Dendritic cell treated with granulocyte-macrophage colony-stimulating factor and Interleukin-4, amounts not matched to agents 40 ng/mL and 50 ng/mL, for 4 days (primary cell): ENCODE measurements at regions not wholly inside any gene's neighbourhood (a gene's known extent, or its start where the extent isn't known, plus 50 kb on each side); places are given as distances from the start of the nearest gene placed in this dataset.
"Not testable (repeated sequence)": the region's sequence is repeated elsewhere in the genome, so short reads cannot be mapped to it uniquely, and the experiment has no call there.

Experiments
- H3K27ac Mint-ChIP-seq: one replicate; pipeline ENCODE4 v1.8.0; 2022; ENCODE audit warnings: mild to moderate bottlenecking, mixed read lengths
- H3K27me3 Mint-ChIP-seq: one replicate; pipeline ENCODE4 v1.8.0; 2022; ENCODE audit warnings: mild to moderate bottlenecking, mixed read lengths
- H3K36me3 Mint-ChIP-seq: one replicate; pipeline ENCODE4 v1.8.0; 2022; ENCODE audit warnings: low read depth, mixed read lengths
- H3K4me1 Mint-ChIP-seq: one replicate; pipeline ENCODE4 v1.8.0; 2022; ENCODE audit warnings: low read depth, mixed read lengths
- H3K4me3 Mint-ChIP-seq: one replicate; pipeline ENCODE4 v1.8.0; 2022; ENCODE audit warnings: mild to moderate bottlenecking, moderate library complexity, mixed read lengths
- H3K9me3 Mint-ChIP-seq: one replicate; pipeline ENCODE4 v1.8.0; 2022; ENCODE audit warnings: mixed read lengths
- intact Hi-C: fragments of 100-400 bp; cut with micrococcal nuclease; formaldehyde crosslinking; loops from one replicate; pipeline ENCODE4 v1.15.0; 2022

DNA sequence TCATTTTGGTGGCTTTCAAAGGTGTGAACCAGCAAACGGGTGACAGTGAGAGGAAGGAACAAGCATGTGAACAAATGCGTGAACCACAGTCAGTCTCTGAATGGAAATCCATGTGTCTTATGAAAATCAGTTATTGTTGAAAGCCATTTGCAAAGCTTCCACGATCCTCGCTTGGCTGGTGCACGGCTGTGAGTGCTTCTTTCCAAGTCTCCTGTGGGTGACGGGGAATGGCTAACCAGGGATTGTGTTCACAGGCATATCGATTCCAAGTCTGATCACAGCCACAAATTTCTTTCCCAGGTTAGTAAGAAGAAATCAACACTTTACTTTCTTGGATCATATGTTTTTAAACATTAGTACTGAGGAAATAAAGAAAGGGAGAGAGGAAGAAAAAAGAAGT, 556.9 kb upstream of the RBFOX1 start:
- intact Hi-C loops = no loop called here
- Mint-ChIP-seq H3K36me3 (no peaks in the 10 kb centered on the region), H3K27me3 (no peaks in the 10 kb centered on the region), H3K4me1 (no peaks in the 10 kb centered on the region), H3K9me3 (no peaks in the 10 kb centered on the region), H3K4me3 (no peak overlapping the region), H3K27ac (no peak overlapping the region)

DNA sequence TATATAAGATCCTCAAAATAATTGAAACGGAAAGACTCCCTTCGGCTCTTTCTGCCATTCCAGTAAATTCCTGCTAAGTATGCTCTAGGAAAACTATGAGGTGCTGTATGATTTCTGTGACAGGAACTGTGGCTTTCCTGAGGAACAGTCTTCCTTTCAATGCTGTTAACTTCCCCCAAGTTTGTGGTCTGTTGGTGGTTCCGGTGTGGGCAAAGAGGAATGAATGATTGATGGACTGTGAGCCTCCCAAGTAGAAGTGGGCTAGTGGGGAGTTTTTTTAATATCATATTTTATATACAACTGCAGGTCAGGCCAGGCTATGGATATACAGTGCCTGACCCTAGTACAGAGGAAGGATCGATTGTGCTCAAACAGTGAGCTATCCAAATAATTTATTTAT, 560.7 kb upstream of the RBFOX1 start:
- Mint-ChIP-seq H3K27me3 (peaks cover 2% of the 10 kb centered on the region), H3K4me3 (no peak overlapping the region), H3K9me3 (no peaks in the 10 kb centered on the region), H3K36me3 (no peaks in the 10 kb centered on the region), H3K27ac (no peak overlapping the region), H3K4me1 (no peaks in the 10 kb centered on the region)
- intact Hi-C loops = no loop called here

DNA sequence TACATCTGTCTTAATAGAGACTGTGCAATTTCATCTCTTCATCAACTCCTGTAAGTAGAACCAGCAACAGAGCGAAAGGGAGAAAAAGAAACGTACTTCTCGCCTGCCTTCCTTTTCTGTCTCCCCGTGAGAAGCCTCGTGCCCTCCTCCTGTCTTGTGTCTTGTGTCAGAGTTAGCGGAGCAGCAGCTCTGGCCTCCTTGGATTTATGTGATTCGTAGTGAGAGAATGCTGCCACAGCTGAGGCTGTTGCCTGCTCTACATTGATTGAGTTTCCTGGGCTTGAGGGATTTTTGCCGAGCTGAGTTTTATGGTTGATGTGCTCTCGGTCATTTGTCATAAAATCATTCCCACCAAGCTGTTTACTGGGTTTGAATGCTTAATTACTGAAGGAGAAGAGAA, 579.1 kb upstream of the RBFOX1 start:
- intact Hi-C loops = no loop called here
- no peak overlapping the region for H3K4me3 Mint-ChIP-seq
- H3K36me3 Mint-ChIP-seq = no peaks in the 10 kb centered on the region
- H3K27ac Mint-ChIP-seq = no peak overlapping the region
- H3K27me3 Mint-ChIP-seq = no peaks in the 10 kb centered on the region
- peaks cover 10% of the 10 kb centered on the region for H3K4me1 Mint-ChIP-seq
- no peaks in the 10 kb centered on the region for H3K9me3 Mint-ChIP-seq

DNA sequence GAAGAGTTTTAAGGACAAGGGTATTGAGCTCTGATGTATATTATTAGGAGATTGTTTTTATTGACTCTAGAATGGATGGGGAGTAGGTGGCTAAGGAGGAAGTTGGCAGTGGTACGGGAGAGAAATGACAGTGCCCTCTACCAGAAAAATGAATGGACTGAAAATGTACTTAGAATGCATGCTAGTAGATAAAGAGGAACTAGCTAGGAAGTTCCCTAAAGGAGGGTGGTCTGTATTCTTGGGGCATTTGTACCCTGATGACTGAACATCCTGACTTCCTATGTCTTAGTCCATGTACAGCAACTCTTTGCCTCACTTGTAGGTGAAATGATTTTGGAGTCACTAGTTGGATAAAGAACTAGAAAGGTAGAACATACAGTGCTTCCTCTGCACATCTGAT, 581.5 kb upstream of the RBFOX1 start:
- Mint-ChIP-seq H3K27ac (no peak overlapping the region), H3K4me1 (peaks cover 10% of the 10 kb centered on the region)
- intact Hi-C loops = no loop called here

DNA sequence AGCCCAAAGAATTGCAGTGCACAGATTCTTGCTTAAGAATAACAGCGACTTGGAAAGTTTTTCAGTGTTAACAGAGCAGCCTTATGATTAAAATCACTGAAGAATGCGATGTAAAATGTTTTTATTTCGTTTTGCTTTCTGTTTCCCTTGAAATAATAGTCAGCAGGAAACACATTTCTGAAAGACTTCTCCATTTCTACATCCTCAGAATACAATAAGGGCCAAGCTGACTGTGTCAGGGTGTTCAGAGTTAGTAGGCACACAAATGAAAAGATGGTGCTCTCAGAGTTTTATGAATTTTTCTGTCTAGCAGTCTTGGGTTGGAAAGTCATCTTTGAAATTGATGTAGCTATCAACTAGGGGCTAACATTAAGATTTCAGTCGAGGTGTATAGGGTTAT, 582.9 kb upstream of the RBFOX1 start:
- H3K36me3 Mint-ChIP-seq = no peaks in the 10 kb centered on the region
- H3K27ac Mint-ChIP-seq = no peak overlapping the region
- no peaks in the 10 kb centered on the region for H3K27me3 Mint-ChIP-seq
- no peaks in the 10 kb centered on the region for H3K9me3 Mint-ChIP-seq
- H3K4me1 Mint-ChIP-seq = peaks cover 10% of the 10 kb centered on the region
- intact Hi-C loops = no loop called here
- no peak overlapping the region for H3K4me3 Mint-ChIP-seq

More for the DNA sequence above, 581.5 kb upstream of the RBFOX1 start:
- no peaks in the 10 kb centered on the region for H3K27me3 Mint-ChIP-seq
- H3K9me3 Mint-ChIP-seq = no peaks in the 10 kb centered on the region
- no peaks in the 10 kb centered on the region for H3K36me3 Mint-ChIP-seq
- H3K4me3 Mint-ChIP-seq = no peak overlapping the region

DNA sequence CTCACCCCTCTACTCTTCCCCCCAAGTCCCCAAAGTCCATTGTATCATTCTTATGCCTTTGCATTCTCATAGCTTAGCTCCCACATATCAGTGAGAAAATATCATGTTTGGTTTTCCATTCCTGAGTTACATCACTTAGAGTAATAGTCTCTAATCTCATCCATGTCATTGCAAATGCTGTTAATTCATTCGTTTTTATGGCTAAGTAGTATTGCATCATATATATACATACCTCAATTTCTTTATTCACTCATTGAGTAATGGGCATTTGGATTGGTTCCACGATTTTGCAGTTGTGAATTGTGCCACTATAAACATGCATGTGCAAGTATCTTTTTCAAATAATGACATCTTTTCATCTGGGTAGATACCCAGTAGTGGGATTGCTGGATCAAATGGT, 596.3 kb upstream of the RBFOX1 start:
- H3K4me1 Mint-ChIP-seq, intact Hi-C loops, H3K27me3 Mint-ChIP-seq, H3K27ac Mint-ChIP-seq, H3K4me3 Mint-ChIP-seq, H3K36me3 Mint-ChIP-seq: not testable (repeated sequence)
- H3K9me3 Mint-ChIP-seq = peaks cover 13% of the 10 kb centered on the region

DNA sequence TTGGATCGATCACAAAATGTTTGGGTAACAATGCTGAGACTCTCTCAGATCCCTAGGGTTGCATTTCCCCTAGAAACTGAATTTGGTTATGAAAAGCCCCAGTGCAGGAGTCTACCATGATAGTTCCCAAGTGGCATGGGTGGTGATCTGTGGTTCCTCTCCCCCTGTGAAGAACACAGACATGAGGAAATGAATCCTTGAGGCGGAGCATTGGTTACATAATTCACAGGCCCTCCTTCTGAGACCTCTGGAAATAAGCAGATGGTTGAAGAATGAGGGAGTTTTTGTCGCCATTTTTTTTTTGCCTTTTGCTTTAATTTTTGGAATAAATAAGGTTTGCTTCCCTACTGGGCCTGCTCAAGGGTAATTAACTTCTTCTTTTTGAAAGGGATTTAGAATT, 597.0 kb upstream of the RBFOX1 start:
- peaks cover 13% of the 10 kb centered on the region for H3K9me3 Mint-ChIP-seq
- H3K36me3 Mint-ChIP-seq = no peaks in the 10 kb centered on the region
- intact Hi-C loops = no loop called here
- H3K27me3 Mint-ChIP-seq = no peaks in the 10 kb centered on the region
- H3K4me3 Mint-ChIP-seq = no peak overlapping the region
- no peak overlapping the region for H3K27ac Mint-ChIP-seq
- no peaks in the 10 kb centered on the region for H3K4me1 Mint-ChIP-seq

DNA sequence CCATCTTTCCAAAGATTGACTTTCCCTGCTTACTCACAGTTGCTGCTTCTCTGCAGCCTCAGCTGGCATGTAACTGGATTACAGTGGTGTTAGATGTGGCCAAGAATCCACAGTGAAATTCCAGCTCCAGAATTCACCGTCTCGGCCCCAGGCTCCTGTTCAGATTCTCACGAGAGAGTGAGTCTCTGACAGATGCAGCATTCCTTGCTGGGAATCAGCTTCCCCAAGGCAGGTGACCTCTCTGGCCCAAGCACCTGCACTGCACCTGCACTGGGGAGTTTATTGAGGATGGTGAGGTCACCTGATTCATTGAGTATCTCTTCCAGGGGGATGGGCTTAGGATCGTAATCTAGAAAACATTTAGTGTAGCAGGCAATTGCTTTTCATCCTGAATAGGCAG, 600.5 kb upstream of the RBFOX1 start:
- no peaks in the 10 kb centered on the region for H3K36me3 Mint-ChIP-seq
- no peak overlapping the region for H3K27ac Mint-ChIP-seq
- intact Hi-C loops = no loop called here
- no peaks in the 10 kb centered on the region for H3K9me3 Mint-ChIP-seq
- H3K4me3 Mint-ChIP-seq = no peak overlapping the region
- no peaks in the 10 kb centered on the region for H3K4me1 Mint-ChIP-seq
- H3K27me3 Mint-ChIP-seq = no peaks in the 10 kb centered on the region

DNA sequence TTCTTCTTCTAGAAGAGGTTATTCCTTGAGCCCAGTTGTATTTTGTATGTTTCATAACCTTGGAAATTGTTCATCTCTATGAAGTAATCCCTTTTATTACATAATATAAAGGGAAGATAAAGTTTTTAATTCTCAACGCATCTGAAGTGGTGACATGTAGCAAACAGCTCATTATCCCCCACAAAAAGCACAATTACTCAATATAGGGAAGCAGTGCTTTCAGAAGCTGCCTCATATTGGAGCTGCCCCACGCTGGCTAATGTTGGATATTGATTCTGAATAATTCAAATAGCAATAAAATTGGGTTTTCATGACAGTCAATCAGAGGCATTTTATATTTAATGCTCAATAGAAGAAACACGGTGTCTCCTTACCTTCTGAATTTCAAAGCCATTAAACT, 604.3 kb upstream of the RBFOX1 start:
- H3K36me3 Mint-ChIP-seq = no peaks in the 10 kb centered on the region
- H3K27me3 Mint-ChIP-seq = no peaks in the 10 kb centered on the region
- H3K4me3 Mint-ChIP-seq = no peak overlapping the region
- H3K27ac Mint-ChIP-seq = no peak overlapping the region
- intact Hi-C loops = no loop called here
- H3K9me3 Mint-ChIP-seq = no peaks in the 10 kb centered on the region
- no peaks in the 10 kb centered on the region for H3K4me1 Mint-ChIP-seq

DNA sequence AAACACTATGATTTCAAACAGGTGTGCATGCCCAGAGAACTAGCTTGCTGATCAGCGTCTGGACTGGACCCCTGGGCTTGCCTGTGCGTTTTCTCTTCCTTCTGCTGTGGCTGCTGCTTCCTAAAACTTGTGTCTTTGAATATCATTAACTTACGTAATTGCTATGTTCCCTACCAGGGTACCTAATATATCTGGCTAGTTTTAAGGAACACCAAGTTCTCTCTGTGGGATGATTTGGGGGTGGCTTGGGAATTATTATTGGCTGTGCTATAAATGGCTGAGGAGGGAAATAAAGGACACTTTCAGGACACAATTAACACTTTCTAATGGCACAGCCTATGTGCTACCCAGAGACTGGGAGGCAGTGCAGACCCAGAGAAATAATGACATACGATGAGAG, 606.0 kb upstream of the RBFOX1 start:
- Mint-ChIP-seq H3K4me1 (no peaks in the 10 kb centered on the region), H3K4me3 (no peak overlapping the region), H3K9me3 (no peaks in the 10 kb centered on the region), H3K27me3 (no peaks in the 10 kb centered on the region), H3K27ac (no peak overlapping the region), H3K36me3 (no peaks in the 10 kb centered on the region)
- intact Hi-C loops = no loop called here

DNA sequence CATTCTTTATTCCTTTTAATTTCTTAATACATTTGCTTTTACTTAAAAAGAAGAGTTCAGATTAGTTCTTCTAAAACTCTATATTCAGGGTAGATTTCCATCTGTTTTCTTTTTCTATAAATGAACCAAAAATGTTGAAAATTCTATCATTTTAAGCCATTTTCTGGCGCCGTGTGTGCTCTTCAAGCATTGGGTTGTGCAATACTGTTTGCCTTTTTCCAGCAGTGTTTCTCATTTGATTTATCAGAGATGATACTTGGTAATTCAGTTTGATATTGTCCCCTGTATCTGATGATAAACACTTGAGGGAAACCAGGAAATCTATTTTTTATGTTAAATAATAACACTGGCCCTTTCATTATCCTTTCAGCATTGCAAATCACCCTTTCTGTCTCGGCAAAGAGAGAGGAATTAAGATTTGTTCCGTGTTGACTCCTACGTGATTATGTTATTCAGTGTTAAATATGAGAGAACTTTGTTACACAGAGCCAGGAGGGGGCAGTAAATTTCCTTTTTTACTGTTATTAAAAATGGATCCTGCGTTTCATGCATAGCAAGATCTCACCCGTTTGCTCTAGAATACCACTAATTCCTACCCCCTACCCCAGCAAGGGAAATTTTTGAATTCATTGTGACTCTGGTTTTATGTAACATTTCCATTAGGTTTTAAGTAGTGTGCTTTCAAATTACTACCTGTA, 606.9 kb upstream of the RBFOX1 start:
- Mint-ChIP-seq H3K27me3 (no peaks in the 10 kb centered on the region), H3K4me1 (no peaks in the 10 kb centered on the region), H3K4me3 (no peak overlapping the region), H3K27ac (no peak overlapping the region), H3K9me3 (no peaks in the 10 kb centered on the region), H3K36me3 (no peaks in the 10 kb centered on the region)
- intact Hi-C loops = no loop called here

DNA sequence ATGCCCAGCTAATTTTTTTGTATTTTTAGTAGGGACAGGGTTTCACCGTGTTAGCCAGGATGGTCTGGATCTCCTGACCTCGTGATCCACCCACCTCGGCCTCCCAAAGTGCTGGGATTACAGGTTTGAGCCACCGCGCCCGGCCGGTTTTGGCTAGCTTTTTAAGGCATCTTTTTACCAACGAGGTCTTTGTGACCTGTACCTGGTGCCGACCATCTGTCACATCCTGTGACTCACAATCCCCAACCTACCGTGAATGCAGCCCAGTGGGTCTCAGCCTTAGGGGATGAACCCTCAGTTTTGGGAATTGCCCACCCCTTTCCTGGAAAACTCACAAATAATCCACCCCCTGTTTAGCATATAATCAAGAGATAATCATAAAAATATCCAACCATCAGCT, 607.4 kb upstream of the RBFOX1 start:
- H3K4me1 Mint-ChIP-seq, H3K27me3 Mint-ChIP-seq, H3K4me3 Mint-ChIP-seq, H3K27ac Mint-ChIP-seq, H3K36me3 Mint-ChIP-seq, H3K9me3 Mint-ChIP-seq, intact Hi-C loops: not testable (repeated sequence)

DNA sequence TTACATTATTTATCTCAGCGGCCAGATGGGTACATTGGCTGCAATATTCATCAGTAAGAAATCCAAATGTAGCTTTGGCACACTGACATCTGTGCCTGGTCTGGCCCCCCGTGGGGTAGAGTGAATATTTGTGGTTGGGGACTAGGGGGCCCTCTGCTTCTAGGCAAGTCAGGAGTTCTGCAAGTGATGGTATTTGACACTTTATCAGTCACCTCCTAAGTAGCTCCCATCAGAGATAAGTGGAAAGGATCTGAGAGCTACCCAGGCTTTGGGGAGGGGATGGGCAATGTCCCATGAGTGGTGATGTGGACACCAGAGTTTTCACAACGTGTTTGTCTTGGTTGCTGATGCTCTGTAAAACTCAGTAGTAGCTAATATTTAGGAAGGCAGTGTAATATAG, 609.9 kb upstream of the RBFOX1 start:
- Mint-ChIP-seq H3K27me3 (no peaks in the 10 kb centered on the region), H3K4me3 (no peak overlapping the region), H3K4me1 (no peaks in the 10 kb centered on the region), H3K36me3 (no peaks in the 10 kb centered on the region), H3K27ac (no peak overlapping the region), H3K9me3 (no peaks in the 10 kb centered on the region)
- intact Hi-C loops = no loop called here

DNA sequence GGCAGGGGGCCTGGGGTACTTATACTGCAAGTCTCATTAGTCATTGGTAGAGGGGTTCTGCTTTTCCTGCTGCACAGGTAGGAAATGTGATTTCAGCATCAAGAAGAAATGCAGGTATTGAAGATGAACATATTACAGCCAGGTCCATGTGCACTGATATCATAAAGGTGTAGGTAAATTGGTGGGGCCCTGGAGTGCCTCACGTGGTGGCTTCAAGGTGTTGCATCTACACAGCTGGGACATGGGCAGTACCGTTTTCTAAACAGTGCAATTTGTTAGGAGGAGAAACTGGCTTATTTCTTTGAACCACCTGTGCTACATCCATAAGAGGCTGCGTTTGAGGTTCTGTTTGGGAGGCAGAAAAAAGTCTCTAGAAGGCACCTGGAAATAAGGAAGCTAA, 618.1 kb upstream of the RBFOX1 start:
- intact Hi-C loops = no loop called here
- Mint-ChIP-seq H3K4me1 (no peaks in the 10 kb centered on the region), H3K27ac (no peak overlapping the region), H3K27me3 (no peaks in the 10 kb centered on the region), H3K9me3 (peaks cover 17% of the 10 kb centered on the region), H3K4me3 (no peak overlapping the region), H3K36me3 (no peaks in the 10 kb centered on the region)

DNA sequence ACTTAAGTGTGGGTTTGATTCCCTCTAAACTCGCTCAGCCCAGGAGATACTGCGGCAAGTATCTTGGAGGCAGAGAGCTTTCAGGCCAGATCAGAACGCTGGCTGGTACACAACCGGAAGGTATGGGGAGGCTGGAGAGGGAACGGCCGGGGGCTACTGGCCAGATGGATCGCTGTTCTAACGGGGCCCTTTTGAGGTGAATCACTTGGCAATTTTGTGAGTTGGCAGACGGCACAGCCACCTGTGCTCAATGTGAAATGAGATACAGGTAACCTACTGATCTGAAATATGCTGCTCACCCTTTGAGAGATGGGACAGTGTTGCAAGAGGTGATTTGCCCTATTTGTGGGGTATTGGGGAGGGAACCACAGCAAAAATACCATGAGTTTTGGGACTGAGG, 622.9 kb upstream of the RBFOX1 start:
- Mint-ChIP-seq H3K36me3 (no peaks in the 10 kb centered on the region), H3K4me3 (no peak overlapping the region), H3K9me3 (peaks cover 17% of the 10 kb centered on the region), H3K27ac (no peak overlapping the region), H3K27me3 (no peaks in the 10 kb centered on the region), H3K4me1 (no peaks in the 10 kb centered on the region)
- intact Hi-C loops = no loop called here
